SK-N-SH treated with all-trans-retinoic acid at 6 μM for 48 hours (cell line): ENCODE measurements at regions not wholly inside any gene's neighbourhood (a gene's known extent, or its start where the extent isn't known, plus 50 kb on each side); places are given as distances from the start of the nearest gene placed in this dataset.

Experiments
- ATAC-seq: fragments of 200-7000 bp; cut with Tn5 transposase; 3 replicates; pipeline ENCODE4 v1.9.1; 2020; ENCODE audit warnings: mild to moderate bottlenecking, moderate library complexity
- BACH2 ChIP-seq: fragments of 250-450 bp; sonication (Bioruptor Pico); IDR thresholded peaks from 2 replicates; pipeline ENCODE4 v1.9.0; 2021; ENCODE audit warnings: mild to moderate bottlenecking, borderline replicate concordance
- CSDC2 ChIP-seq: fragments of 250-450 bp; sonication (Bioruptor Pico); IDR thresholded peaks from 2 replicates; pipeline ENCODE4 v1.5.0; 2020; ENCODE audit warnings: mild to moderate bottlenecking, moderate library complexity
- CSRNP3 ChIP-seq: fragments of 250-450 bp; sonication (Bioruptor Pico); IDR thresholded peaks from 2 replicates; pipeline ENCODE4 v1.5.1; 2021; ENCODE audit warnings: mild to moderate bottlenecking, moderate library complexity
- ESRRG ChIP-seq: fragments of 250-450 bp; sonication (Bioruptor Pico); IDR thresholded peaks from 2 replicates; pipeline ENCODE4 v1.6.1; 2021; ENCODE audit warnings: mild to moderate bottlenecking
- GLIS3 ChIP-seq: fragments of 250-450 bp; sonication (Bioruptor Pico); IDR thresholded peaks from 2 replicates; pipeline ENCODE4 v1.5.0; 2020; ENCODE audit warnings: mild to moderate bottlenecking, moderate library complexity
- ISL1 ChIP-seq: fragments of 250-450 bp; sonication (Bioruptor Pico); IDR thresholded peaks from 2 replicates; pipeline ENCODE4 v2.1.2; 2022; ENCODE audit warnings: mild to moderate bottlenecking, moderate library complexity
- OSR1 ChIP-seq: fragments of 250-450 bp; sonication (Bioruptor Pico); IDR thresholded peaks from 2 replicates; pipeline ENCODE4 v1.8.0; 2022; ENCODE audit warnings: moderate library complexity, mild to moderate bottlenecking, inconsistent platforms
- PATZ1 ChIP-seq: fragments of 250-450 bp; sonication (Bioruptor Pico); IDR thresholded peaks from 2 replicates; pipeline ENCODE4 v1.8.0; 2020; ENCODE audit warnings: mild to moderate bottlenecking, moderate library complexity, borderline replicate concordance
- POU6F1 ChIP-seq: fragments of 250-450 bp; sonication (Bioruptor Pico); IDR thresholded peaks from 2 replicates; pipeline ENCODE4 v1.8.0; 2021; ENCODE audit warnings: low read depth, mild to moderate bottlenecking, moderate library complexity, borderline replicate concordance
- PPARA ChIP-seq: fragments of 250-450 bp; sonication (Bioruptor Pico); IDR thresholded peaks from 2 replicates; pipeline ENCODE4 v1.5.0; 2020; ENCODE audit warnings: mild to moderate bottlenecking, borderline replicate concordance
- RARB ChIP-seq: fragments of 250-450 bp; sonication (Bioruptor Pico); IDR thresholded peaks from 2 replicates; pipeline ENCODE4 v1.8.0; 2021; ENCODE audit warnings: mild to moderate bottlenecking, moderate library complexity
- SNAI2 ChIP-seq: fragments of 250-450 bp; sonication (Bioruptor Pico); IDR thresholded peaks from 2 replicates; pipeline ENCODE4 v1.5.0; 2020; ENCODE audit warnings: mild to moderate bottlenecking, moderate library complexity
- TOX ChIP-seq: fragments of 250-450 bp; sonication (Bioruptor Pico); IDR thresholded peaks from 2 replicates; pipeline ENCODE4 v1.8.0; 2021; ENCODE audit warnings: mild to moderate bottlenecking, moderate library complexity, borderline replicate concordance
- TSHZ2 ChIP-seq: fragments of 250-450 bp; sonication (Bioruptor Pico); IDR thresholded peaks from 2 replicates; pipeline ENCODE4 v1.5.0; 2020; ENCODE audit warnings: mild to moderate bottlenecking, moderate library complexity
- ZC3H10 ChIP-seq: fragments of 250-450 bp; sonication (Bioruptor Pico); IDR thresholded peaks from 2 replicates; pipeline ENCODE4 v1.5.1; 2021; ENCODE audit warnings: mild to moderate bottlenecking, moderate library complexity
- ZFP3 ChIP-seq: fragments of 250-450 bp; sonication (Bioruptor Pico); IDR thresholded peaks from 2 replicates; pipeline ENCODE4 v1.5.0; 2020; ENCODE audit warnings: mild to moderate bottlenecking, moderate library complexity
- ZFP30 ChIP-seq: fragments of 450-650 bp; formaldehyde crosslinking; IDR thresholded peaks from 2 replicates; pipeline ENCODE4 v1.5.0; 2022; ENCODE audit warnings: mild to moderate bottlenecking, moderate library complexity
- ZNF565 ChIP-seq: fragments of 450-650 bp; formaldehyde crosslinking; conservative IDR thresholded peaks from 2 replicates; pipeline ENCODE4 v1.5.0; 2020; ENCODE audit warnings: low read depth, mild to moderate bottlenecking, moderate library complexity

- ATAC-seq, result no peak
- no peak for TF ChIP-seq ZC3H10 (CRISPR knock-in tag)
- no peak for TF ChIP-seq CSRNP3 (CRISPR knock-in tag)
- no peak for TF ChIP-seq OSR1 (CRISPR knock-in tag)
- no peak for TF ChIP-seq ZFP3
- TF ChIP-seq TSHZ2 (CRISPR knock-in tag), result no peak
- TF ChIP-seq CSDC2 (CRISPR knock-in tag), result no peak
- TF ChIP-seq POU6F1 (CRISPR knock-in tag), result no peak
- no peak for TF ChIP-seq ZFP30 (CRISPR knock-in tag)
- no peak for TF ChIP-seq ZNF565 (CRISPR knock-in tag)
- no peak for TF ChIP-seq ISL1 (CRISPR knock-in tag)
- no peak for TF ChIP-seq GLIS3 (CRISPR knock-in tag)
- no peak for TF ChIP-seq PPARA
- TF ChIP-seq SNAI2, result no peak
- no peak for TF ChIP-seq TOX (CRISPR knock-in tag)
- TF ChIP-seq PATZ1 (CRISPR knock-in tag), result no peak
Observed at GRCh38 chr3:28768439-28768838, 419.8 kb upstream of the AZI2 start.

GRCh38 chr3:28777806-28778475, 429.3 kb upstream of the AZI2 start:
- TF ChIP-seq BACH2, result no peak
- TF ChIP-seq PATZ1 (CRISPR knock-in tag), result no peak
- TF ChIP-seq ZFP30 (CRISPR knock-in tag), result no peak
- no peak for TF ChIP-seq TOX (CRISPR knock-in tag)
- TF ChIP-seq CSRNP3 (CRISPR knock-in tag), result no peak
- no peak for ATAC-seq

- ATAC-seq, result no peak
- TF ChIP-seq OSR1 (CRISPR knock-in tag) (no peak), ESRRG (CRISPR knock-in tag) (no peak), RARB (CRISPR knock-in tag) (no peak), PPARA (no peak)
Observed at GRCh38 chr3:28780480-28780879, 431.9 kb upstream of the AZI2 start.
